Choroid plexus epithelial cell (primary cell): ENCODE measurements at regions not wholly inside any gene's neighbourhood (a gene's known extent, or its start where the extent isn't known, plus 50 kb on each side); places are given as distances from the start of the nearest gene placed in this dataset.

Experiments
- DNase-seq: peaks from one replicate; pipeline ENCODE4 v3.0.0-alpha.2; 2010; ENCODE audit warnings: low read depth
- H3K4me3 ChIP-seq: 2 replicates; pipeline ENCODE4 v1.5.1; 2011; ENCODE audit warnings: low read depth, mild to moderate bottlenecking, control low read depth, low read length, moderate library complexity
- TF ChIP-seq, protein P1 (sequence below): conservative IDR thresholded peaks from 2 replicates; pipeline ENCODE4 v1.5.1; 2011; ENCODE audit warnings: low read depth, mild to moderate bottlenecking, control low read depth, inconsistent platforms, low read length, moderate library complexity

DNA sequence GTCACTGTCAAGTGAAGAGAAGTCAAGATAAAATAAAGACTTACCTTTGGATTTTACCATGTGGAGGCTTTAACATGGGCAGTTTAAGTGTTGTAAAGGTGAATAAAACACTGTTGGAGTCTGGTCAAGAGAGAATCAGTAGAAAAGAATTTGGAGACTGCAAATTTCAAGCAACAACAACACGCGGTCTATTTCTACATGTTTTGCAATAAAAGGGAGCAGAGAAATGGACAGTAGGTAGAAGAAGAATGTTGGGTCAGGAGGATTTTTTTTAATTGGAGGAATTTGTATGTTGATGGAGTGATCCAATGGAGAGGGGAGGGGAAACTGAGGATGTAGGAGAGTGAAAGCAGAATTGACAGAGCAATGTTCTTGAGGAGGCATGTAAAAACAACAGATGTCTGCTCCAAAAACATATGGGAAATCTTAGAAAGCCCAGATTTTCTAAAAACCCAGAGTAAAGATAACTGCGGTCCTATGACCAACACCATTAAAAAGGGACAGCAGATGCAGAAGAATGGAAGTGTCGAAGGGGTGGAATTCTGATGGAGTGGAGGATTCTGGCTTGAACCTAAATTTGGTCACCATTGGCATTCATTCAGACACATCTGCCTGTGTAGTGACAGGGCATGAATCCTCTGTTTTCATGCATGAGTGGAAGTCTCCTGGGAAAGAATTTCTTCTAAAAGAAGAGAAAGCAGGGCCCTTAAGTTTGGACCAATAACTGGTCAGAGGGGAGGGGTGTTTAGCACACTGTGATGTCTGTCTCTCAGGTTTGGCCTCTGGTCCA is 68.0 kb upstream of the OSBPL8 start:
- TF ChIP-seq, protein P1, sequence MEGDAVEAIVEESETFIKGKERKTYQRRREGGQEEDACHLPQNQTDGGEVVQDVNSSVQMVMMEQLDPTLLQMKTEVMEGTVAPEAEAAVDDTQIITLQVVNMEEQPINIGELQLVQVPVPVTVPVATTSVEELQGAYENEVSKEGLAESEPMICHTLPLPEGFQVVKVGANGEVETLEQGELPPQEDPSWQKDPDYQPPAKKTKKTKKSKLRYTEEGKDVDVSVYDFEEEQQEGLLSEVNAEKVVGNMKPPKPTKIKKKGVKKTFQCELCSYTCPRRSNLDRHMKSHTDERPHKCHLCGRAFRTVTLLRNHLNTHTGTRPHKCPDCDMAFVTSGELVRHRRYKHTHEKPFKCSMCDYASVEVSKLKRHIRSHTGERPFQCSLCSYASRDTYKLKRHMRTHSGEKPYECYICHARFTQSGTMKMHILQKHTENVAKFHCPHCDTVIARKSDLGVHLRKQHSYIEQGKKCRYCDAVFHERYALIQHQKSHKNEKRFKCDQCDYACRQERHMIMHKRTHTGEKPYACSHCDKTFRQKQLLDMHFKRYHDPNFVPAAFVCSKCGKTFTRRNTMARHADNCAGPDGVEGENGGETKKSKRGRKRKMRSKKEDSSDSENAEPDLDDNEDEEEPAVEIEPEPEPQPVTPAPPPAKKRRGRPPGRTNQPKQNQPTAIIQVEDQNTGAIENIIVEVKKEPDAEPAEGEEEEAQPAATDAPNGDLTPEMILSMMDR: no peak
- peak; percentile 55 for DNase-seq
- H3K4me3 ChIP-seq: no peak overlapping the region

DNA sequence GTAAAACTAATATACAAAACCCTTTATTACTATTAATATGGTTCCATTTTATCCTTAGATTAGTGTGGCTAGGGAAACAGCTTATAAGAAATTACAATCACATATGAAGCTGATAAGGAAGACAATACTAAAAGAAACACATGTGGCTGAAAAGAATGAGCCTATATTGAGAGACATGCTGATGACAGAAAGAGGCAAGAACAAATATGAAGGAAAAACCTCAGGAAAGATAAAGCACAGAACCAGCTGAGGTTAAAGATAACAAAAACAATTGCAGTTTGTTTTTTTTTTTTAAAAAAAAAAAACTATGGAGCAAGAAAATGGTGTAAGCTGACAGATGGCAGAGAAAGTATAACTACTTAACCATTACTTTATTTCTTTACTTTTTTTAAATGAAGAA is 69.2 kb upstream of the OSBPL8 start:
- no peak overlapping the region for H3K4me3 ChIP-seq
- no peak for DNase-seq
- TF ChIP-seq, protein P1: no peak

DNA sequence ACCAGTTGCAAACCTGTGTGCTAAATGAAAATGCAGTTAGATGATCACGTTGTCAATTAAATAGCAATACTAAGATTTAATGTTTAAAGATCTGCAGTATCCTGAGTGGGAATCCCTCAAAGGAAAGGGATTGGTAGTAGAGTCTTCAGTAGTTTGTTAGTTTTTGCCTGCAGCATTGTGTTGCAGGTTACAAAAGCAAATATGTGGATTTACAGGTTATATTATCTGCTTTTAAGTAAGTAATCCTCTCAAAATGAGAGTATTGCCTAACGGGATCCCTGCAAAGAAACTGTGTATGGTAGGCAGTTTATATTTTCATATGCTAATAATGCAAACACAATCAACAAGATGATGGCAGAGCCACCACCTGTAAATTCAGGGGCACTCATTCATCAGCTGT is 72.2 kb upstream of the OSBPL8 start:
- no peak for DNase-seq
- TF ChIP-seq, protein P1: no peak

DNA sequence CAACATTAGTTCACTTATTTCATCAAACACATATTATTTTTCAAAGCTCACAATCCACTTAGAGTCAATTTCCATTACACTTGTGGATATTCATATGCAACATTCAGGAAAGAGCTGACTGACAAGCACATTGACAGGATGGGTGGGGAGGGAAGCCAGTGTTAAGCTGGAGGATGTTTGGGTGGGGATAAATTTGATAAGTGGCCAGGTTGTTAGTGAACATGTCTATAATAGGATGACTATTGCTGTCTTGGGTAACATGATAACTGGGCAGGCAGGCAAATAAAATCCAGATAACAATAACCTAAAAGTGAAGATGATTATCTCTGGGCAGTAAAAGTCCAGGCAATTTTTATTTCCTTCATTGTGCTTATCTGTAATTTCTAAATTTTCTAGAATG is 73.8 kb upstream of the OSBPL8 start:
- no peak for DNase-seq
- no peak overlapping the region for H3K4me3 ChIP-seq
- TF ChIP-seq, protein P1: no peak

More for the DNA sequence above, 72.2 kb upstream of the OSBPL8 start:
- H3K4me3 ChIP-seq: no peak overlapping the region

DNA sequence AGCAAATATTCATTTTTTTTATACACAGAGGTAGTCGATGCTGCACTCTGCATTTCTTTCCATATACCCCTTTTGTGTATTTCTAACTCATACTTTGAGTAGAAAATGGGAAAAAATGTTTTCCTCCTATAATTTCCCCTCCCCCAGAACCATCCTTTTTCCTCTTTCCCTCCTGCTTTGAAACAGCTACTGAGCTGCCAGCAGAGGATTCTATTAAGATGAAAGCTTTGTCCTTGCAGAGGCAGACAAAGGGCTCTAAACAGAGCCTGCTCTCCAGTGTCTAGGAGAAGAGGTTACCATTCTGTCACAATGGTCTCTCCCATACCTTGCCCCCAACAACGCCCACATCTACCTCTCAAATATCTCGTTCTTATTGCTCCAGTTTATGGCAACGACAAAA is 74.6 kb upstream of the OSBPL8 start:
- no peak overlapping the region for H3K4me3 ChIP-seq
- TF ChIP-seq, protein P1: no peak
- no peak for DNase-seq

DNA sequence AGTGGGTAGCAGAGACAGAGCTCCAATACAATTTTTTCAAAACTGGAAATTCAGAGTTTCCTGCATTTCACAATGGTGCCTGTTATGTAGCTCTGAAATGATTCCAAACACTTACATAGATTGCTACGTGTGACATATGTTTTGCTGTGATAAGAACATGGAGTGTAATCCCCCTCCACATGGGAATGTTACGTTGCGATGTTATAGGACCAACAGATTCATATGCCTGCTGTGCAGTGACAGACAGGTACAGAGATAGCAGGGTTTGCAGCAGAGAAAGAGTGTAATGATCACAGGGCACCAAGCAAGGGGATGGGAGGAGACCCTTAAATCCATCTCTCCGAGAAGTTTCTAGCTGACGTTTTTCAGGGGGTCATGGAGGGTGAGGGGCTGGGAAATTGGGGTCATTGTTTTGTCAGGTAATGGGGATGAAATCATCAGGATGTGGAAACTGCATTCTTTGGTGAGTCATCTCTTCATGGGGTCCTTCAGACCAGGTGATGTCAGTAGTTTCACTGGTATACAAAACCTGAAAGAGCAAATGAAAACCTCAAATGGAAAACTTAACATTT is 76.6 kb upstream of the OSBPL8 start:
- TF ChIP-seq, protein P1: no peak
- no peak overlapping the region for H3K4me3 ChIP-seq
- peak; percentile 59 for DNase-seq

DNA sequence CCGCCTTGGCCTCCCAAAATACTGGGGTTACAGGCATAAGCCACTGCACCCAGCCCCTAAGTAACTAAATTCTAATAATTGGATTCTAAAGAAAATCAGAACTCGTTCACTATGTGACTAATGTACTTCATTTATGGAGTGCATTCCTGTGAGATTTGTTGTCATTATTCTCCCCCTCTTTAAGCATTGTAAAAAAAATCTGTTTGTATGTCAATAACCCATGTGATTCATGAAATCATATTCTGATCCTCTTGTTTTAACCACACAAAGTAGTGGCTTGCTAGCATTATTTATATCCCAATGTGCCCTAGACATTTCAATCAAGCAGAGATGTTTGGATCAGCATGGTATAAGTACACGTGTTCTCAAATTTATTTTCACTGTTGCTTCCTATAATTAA is 78.2 kb upstream of the OSBPL8 start:
- DNase-seq: peak; percentile 48
- TF ChIP-seq, protein P1: no peak
- no peak overlapping the region for H3K4me3 ChIP-seq
